HG03108 (cell line): ENCODE measurements at regions not wholly inside any gene's neighbourhood (a gene's known extent, or its start where the extent isn't known, plus 50 kb on each side); places are given as distances from the start of the nearest gene placed in this dataset.
"Not testable (repeated sequence)": the region's sequence is repeated elsewhere in the genome, so short reads cannot be mapped to it uniquely, and the experiment has no call there.

Source experiments
- ATAC-seq: cut with Tn5 transposase; IDR thresholded peaks from one replicate; pipeline ENCODE4 v1.9.1; 2021; ENCODE audit warnings: moderate library complexity; ENCODE audit not compliant: unreplicated experiment

DNA sequence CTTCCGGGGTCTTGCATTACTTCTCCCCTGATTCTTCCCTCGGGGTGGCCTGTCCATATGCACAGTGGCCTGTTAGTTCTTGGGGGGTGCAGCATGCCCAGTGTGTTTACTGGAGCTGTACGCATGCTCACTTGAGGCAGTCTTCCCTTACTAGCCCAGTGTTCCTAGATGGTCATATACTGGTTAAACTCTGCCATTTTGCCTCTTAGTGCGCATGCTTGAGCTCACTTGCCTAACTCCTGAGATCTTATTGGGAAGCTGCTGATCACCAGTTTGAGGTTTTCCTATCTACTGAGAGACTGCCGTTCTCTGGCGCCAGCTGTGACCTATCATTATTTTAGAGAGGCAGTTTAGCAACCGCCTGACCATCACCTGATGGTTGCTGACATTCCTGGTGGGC is 571.2 kb downstream of the ADCYAP1 start:
- ATAC-seq = no peak

DNA sequence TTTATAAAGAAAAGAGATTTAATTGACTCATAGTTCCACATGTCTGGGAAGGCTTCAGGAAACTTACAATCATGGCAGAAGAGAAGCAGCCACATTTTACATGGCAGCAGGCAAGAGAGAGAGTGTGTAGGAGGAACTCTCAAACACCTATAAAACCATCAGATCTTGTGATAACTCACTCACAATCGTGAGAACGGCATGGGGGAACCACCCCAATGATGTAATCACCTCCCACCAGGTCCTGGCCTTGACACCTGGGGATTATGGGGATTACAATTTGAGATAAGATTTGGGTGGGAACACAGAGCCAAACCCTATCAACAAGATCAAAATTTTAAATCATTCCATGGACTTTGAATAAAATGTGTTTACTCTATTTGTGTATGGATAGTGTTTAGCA is 575.6 kb downstream of the ADCYAP1 start:
- ATAC-seq = no peak

DNA sequence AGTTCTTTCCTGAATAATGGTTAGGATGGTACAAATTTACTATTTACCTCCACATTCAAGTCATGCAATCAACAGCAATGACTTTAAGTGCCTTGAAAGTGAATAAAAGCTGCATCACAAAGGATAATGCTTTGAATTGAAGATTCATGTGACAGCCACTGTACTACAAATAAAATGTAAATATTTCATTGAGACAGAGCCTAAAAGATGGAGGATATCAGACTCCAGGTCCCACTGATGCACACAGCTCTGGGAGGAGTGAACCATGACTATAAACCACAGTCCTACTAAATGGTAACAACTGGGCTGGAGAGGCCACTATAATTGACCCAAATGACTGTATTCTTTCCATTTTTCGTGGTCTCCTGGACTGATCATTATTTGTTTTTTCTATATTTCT is 576.9 kb downstream of the ADCYAP1 start:
- ATAC-seq = no peak

DNA sequence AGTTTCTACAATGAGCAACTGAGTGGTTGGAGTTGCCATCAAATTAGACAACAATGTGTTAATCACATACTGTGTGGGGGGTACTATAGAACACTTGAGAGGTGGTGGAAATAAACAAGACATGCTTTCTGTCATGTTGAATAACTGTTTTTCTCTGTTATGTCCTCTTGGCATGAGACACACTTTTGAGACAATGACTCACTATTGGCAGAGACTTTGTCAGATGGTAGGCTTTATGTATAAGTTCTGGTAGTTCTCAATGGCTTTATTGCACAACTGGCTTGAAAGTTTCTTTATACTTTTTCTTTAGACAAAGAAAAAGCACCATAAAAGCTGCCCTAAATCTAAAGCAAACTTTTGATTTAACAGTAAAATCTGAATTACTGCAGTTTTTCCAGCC is 578.7 kb downstream of the ADCYAP1 start:
- ATAC-seq = no peak

DNA sequence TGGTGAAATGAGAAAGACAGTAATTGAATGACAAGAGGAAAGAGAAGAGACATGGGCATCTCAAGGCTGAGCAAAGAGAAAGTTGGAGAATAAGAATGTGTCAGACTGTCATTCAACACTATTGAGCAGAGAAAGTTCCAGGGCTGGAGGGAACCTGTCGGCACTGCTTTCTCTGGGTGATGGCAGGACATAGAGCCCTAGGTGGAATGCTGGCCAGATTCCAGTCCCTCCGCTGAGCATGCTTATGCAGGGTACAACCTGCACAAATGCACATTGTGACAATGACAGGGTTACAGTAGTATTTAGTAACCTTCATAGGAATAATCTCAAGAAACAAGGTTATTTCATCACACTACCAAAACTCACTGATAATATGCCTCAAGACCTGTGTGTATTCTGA is 582.8 kb downstream of the ADCYAP1 start:
- ATAC-seq = no peak

DNA sequence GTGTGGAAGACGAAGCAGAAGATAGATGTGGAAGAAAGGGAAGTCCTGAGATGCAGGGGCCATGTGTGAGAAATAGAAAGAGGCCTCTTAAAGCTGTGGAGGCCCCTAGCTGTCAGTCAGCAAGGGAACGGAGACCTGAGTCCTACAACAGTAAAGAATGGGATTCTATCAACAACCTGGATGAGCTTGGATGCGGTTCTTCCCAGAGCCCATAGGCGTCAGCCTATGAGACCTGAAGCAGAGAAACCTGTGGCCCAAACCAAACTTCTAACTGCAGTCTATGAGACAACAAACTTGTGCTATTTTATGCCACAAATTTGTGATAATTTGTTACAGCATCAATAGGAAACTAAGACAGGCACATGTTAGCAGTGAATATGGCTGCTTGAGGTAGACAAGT is 583.7 kb downstream of the ADCYAP1 start:
- ATAC-seq = no peak

DNA sequence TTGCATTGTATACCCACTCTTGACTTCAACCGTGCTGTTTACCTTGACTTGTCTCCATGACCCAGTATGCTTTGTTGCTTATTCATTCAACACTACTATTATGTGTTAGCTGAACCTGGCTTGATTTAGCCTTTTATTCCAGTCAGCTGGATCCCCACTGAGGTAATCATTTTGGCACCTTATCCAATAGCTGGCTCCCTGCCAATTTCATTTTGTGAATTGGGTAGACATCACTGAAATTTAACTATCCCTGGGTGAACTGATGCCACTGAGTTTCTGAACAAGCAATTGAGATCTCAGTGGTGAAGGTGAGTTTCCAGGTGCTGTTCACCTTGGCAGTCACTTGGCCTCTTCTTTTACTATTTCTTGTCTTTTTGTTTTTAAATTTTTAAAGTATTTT is 584.3 kb downstream of the ADCYAP1 start:
- no peak for ATAC-seq

DNA sequence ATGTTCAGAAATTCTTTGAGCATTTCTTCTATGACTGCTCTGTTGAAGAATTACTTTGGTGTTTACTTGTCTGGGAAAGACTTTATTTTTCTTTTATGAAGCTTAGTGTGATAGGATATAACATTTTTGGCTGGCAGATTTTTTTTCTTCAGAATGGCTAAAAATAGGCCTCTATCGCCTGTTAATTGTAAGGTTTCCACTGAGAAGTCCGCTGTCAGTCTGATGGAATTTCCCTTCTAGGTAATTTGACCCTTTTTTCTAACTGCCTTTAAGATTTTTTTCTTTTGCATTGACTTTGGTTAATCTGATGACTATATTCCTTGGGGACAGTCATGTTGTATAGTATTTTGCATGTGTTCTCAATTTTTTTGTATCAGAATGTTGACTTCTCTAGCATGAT is 590.7 kb downstream of the ADCYAP1 start:
- ATAC-seq = no peak

DNA sequence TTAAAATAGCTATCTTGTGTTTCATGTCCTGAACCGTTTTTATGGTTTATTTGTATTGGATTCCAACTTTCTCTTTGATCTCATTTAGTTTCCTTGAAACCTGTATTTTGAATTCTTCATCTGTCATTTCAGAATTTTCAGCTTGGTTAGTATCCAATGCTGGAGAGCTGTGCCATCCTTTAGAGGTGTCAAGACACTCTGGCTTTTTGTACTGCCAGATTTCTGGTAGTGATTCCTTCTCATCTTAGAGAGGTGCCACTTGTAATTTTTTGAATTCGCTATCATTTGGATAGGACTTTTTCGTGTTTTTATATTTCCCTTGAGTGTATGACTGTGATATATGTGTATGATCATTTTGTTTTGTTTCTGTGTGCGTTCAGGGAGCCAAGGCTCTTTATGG is 591.4 kb downstream of the ADCYAP1 start:
- ATAC-seq = no peak

DNA sequence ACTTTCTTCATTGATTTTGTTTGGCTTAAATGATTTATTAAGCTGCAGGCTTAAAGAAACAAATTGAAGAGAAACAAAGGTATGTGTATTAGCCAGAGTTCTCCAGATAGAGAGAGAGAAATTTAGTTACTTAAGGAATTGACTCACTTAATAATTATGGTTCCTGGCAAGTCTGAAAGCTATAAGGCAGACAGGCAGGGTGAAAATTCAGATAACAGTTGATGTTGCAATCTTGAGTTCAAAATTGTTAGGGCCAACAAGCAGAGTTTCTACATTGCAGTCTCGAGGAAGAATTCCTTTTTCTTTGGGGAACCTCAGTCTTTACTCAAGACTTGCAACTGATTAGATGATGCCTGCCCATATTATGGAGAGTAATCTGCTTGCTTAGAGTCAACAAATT is 593.5 kb downstream of the ADCYAP1 start:
- no peak for ATAC-seq

DNA sequence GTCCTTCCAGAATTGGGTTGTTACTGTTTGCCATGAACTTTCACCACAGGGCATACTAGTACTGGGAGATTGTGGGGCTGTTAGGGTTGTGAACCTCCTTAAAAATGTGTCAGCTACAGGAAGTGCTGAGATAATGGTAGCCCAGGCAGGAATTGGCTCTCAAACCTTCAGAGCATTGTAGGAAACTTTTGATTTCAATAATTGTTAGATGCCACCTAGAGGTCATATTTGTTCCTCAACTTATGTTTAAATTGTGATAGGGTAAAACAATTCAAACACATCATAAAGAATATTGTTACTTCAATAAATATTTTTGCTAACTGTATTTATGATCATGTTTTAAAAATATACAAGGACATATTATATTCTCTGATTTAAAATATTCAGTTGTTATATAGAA is 594.6 kb downstream of the ADCYAP1 start:
- ATAC-seq = no peak

DNA sequence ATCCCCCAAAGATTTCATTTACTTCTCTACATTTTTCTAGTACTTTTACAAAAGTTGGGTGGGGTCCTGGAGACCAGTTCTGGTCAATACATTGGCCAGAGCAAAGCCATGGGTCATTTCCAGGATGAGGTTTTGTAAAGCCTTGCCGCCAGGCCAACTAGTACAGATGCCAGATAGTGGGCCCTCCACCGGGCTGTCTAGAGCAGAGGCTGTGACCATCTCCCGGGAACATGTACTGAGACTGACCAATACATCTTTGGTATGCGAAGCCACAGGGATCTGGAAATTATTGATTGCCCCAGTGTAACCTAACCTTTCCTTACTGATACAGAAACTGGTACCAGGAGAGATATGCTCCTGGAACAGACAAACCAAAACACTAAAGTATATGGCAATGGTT is 599.2 kb downstream of the ADCYAP1 start:
- no peak for ATAC-seq

DNA sequence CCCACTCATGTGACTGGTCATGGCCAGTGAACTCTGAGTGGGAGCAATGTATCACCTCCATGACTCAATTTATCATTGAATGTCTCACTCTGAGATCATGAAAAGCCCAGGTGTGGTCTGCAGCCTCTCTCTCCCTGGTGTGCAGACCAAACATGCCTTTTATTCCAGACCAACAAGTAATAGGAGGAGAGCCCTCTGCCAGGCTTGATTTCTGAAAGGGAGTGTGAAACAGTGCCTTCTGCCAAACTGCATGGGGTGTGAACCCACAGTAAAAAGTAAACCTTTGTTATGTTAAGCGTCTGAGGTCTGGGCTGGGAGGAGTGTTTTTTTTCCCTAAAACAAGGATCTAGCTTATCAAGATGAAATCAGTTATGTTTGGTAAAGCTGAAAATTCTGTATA is 601.2 kb downstream of the ADCYAP1 start:
- no peak for ATAC-seq

DNA sequence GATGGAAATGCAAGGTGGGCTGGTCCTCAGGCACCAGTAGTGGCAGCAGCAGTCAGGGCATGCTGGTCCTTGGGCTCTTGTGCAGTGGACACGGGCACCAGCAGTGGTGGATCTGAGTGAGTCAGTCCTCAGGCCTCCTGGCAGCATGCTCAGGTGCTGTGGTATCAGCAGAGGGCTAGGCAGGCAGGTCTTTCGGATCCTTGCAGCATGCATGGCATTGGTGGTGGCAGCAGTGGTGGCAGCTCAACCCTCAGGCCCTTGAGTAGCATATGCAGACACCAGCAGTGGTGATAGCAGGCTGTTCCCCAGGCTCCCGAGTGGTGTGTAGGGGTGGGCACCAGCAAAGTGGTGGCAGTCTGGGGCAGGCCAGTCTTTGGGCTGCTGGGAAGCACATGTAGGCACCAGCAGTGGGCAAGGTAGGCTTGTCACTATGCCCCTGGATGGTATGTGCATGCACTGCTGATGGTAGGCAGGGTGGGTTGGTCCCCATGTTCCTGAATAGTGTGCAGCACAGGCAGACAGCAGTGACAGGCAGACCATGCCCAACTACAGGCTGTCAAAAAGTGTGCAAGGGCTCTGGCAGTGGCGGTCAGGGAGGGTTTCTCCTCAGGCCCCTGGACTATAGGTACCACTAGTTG is 606.0 kb downstream of the ADCYAP1 start:
- ATAC-seq = no peak

DNA sequence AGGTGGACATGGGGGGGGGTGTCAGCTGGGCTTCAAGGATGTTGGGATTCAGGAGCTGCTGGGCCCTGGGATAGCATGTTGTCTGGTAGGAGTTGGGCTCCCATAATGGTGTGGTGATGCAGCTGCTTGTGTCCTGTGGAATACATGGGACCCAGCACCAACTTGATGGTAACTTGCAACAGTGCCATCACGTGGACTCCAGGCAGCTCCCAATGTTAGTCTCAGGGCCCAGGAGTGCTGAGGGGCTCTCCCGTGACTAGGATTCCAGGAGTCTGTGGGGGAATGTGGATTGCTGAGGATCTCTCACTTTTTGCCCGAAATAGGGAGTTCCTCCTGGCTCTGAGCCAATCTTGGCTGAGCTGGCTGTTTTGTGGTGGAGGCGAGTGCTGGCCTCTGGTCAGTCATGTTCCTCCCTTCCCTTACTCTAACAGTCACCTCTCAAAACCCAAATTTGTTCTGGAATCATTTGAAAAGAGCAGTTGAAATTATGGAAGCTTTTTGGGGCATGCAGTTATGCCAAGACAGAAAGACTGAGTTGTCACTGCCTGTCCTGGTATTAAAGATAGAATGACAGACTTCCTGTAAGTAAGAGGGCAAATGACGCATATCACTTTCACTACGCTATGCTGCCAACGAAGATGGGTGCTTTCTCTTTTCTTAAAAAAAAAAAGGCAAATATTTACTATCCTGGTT is 607.1 kb downstream of the ADCYAP1 start:
- ATAC-seq = no peak

DNA sequence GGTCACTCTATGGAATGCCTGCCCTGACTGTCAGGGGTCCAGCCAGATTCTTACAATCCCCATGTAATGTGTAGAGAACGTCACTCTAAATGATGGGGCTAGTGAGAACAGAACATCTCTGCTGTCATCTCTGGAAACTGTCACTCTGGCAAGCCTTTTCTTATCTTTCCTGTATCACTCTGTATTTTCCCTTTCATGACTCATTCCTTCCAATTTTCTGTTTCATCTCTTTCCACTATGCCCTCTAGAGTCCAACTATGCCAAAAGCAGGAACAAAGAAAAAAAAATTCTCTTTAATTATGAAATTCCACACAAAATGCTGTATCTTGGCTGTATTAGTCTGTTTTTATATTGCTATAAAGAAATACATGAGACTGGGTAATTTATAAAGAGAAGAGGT is 608.8 kb downstream of the ADCYAP1 start:
- ATAC-seq = no peak

DNA sequence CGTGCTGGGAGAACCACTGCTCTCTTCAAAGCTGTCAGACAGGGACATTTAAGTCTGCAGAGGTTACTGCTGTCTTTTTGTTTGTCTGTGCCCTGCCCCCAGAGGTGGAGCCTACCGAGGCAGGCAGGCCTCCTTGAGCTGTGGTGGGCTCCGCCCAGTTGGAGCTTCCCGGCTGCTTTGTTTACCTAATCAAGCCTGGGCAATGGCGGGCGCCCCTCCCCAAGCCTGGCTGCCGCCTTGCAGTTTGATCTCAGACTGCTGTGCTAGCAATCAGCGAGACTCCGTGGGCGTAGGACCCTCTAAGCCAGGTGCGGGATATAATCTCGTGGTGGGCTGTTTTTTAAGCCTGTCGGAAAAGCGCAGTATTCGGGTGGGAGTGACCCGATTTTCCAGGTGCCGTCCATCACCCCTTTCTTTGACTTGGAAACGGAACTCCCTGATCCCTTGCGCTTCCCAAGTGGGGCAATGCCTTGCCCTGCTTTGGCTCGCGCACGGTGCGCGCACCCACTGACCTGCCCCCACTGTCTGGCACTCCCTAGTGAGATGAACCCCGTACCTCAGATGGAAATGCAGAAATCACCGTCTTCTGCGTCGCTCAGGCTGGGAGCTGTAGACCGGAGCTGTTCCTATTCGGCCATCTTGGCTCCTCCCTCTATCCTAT is 617.0 kb downstream of the ADCYAP1 start:
- not testable (repeated sequence) for ATAC-seq

DNA sequence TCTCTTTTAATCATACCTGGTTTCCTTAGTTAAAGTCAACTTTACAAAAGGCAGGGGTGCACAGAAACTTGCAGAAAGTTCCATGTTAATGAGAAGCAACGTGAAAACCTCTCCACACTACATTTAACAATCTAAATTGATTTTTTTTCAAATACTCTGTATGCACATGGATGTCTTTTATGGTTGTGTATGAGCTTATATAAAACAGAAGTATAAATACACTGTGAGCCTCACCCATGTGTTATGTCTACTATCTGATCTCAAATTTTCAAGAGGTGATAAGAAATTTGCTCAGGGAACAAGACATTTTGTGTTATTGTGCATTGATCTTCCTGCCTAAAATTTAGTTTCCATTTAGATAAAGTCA is 617.6 kb downstream of the ADCYAP1 start:
- no peak for ATAC-seq

DNA sequence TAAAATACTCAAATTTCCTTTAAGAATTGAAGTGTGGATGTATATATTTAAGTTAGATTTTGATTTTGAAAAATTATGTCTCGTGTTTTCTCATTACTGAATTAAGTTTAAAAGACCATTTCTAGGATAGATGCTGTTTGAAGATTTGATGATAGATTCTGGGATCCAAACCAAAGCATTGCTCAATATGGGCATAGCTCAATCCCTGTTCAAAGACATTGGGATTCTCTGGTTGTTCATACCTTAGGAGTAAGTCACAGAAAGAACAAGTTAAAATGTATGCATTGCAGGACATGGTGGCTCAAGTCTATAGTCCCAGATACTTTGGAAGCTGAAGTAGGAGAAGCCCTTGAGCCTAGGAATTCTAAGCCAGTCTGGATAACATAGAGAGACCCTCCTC is 622.3 kb downstream of the ADCYAP1 start:
- no peak for ATAC-seq

DNA sequence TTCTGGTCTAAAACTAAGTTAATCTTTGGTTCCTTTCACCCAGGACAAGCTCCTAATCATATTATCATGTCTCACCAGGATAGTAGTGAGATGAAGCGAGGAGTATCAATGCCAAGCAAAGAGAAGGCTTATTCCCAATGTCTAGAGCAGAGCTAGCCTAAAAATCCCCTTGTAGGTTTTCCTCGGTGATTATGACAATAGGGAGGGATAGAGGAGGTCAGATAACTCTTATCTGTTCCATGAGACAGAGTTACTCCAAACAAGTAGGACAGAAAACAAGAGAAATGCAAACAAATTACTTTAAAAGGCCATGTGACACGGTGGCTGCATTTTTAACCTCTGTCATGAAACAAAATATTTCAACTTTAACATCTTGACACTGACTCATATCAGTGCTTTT is 623.1 kb downstream of the ADCYAP1 start:
- ATAC-seq = no peak

DNA sequence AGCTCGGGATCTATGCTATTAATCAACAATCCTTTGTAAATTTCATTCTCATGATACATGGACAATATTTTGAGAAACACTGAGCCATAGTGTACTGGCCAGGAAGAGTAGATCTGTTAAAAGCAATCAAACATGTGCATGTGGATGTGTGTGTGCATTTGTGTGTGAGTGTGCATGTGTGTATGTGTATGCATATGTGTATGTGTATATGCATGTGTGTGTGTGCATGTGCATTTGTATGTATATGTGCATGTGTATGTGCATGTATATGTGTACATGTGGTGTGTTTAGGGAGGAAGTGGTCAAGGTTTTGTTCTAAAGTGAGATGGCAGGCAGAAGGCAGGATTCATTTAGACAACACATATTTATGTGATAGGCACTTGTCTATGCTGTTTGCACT is 623.8 kb downstream of the ADCYAP1 start:
- no peak for ATAC-seq

DNA sequence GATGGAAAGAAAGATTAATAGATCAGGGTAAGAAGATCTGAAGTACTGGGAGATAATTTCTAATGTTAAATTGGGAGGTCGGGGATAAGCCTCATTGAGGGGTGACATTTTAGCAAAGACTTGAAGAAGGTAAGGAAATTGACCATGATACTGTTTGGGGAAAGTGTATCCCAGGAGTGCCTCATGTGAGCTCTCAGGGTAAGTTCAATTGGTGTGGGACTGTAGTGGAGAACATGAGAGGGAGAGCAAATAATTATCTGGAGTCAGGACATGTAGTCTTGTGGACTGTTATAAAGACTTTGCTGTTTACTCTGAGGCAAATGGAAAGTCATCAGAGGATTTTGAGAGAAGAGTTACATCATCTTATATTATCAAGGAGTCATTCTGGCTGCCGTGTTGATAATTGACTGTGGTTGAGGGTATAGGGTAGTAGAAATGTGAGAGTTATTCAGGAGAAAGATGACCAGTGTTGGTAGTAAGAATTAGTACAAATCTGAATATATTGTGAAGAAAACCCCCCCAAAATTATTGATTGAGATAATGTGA is 624.4 kb downstream of the ADCYAP1 start:
- no peak for ATAC-seq
